D721Med (cell line): ENCODE measurements at regions not wholly inside any gene's neighbourhood (a gene's known extent, or its start where the extent isn't known, plus 50 kb on each side); places are given as distances from the start of the nearest gene placed in this dataset.

Experiments
- DNase-seq: peaks from one replicate; pipeline ENCODE4 v3.0.0; 2011; ENCODE audit warnings: low spot score; ENCODE audit not compliant: insufficient read length
- FAIRE-seq: peaks from 2 replicates; lab custom pipeline; 2011; peaks lifted over from hg19 to GRCh38; lab: Jason Lieb, UNC
- TF ChIP-seq, protein P1 (sequence below): IDR thresholded peaks from 2 replicates; pipeline ENCODE4 v1.5.1; 2012; ENCODE audit warnings: mild to moderate bottlenecking, control low read depth; ENCODE audit not compliant: insufficient read depth; ENCODE audit errors: missing control alignments

GRCh38 chr4:95625020-95625419 is 76.2 kb upstream of the UNC5C start:
- FAIRE-seq, result no peak

DNA sequence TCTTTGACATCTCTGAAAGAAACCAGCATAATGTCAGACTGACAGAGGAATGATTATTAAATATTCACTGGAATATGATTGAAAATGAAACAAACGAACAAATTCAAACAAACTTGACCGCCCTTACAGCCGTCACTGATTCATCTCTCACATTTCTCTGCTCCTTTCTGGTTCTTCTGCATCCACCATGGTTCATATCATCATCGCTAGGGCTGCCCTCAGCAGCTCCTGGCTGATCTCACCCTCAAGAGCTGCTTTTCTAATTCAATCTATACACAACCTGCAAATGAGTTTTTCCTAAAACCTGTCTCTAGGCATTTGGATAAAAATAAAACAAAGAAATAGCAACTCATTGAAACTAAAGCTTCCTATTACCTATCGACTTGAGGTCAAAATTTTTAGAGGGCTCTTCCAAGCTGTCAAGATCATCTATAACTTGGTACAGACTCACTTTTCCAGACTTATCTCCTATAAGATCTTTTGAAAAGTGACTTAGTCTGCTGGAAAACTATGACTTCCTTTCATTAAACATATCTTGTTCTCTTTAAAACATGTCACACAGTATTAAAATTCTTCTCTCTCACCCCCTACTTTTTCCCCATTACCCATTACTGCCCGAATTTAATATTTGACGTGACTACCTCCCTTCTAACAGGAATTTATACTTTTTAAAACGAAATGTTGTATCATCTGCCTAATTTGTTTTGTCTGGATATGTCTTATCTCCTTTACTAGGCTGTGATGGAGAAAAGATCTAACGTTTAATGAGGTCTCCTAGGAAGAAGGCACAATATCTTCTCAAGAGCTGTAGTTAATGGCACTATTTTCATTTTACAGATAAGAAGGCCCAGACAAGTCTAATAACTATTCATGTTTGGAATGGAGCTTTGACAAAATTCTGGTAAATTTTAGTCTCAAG is 71.0 kb upstream of the UNC5C start:
- DNase-seq, result no peak
- no peak for FAIRE-seq
- TF ChIP-seq, protein P1, sequence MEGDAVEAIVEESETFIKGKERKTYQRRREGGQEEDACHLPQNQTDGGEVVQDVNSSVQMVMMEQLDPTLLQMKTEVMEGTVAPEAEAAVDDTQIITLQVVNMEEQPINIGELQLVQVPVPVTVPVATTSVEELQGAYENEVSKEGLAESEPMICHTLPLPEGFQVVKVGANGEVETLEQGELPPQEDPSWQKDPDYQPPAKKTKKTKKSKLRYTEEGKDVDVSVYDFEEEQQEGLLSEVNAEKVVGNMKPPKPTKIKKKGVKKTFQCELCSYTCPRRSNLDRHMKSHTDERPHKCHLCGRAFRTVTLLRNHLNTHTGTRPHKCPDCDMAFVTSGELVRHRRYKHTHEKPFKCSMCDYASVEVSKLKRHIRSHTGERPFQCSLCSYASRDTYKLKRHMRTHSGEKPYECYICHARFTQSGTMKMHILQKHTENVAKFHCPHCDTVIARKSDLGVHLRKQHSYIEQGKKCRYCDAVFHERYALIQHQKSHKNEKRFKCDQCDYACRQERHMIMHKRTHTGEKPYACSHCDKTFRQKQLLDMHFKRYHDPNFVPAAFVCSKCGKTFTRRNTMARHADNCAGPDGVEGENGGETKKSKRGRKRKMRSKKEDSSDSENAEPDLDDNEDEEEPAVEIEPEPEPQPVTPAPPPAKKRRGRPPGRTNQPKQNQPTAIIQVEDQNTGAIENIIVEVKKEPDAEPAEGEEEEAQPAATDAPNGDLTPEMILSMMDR, result no peak

More at GRCh38 chr4:95625020-95625419, 76.2 kb upstream of the UNC5C start:
- DNase-seq, result no peak
- TF ChIP-seq, protein P1, result no peak

GRCh38 chr4:95614684-95615205 is 66.0 kb upstream of the UNC5C start:
- FAIRE-seq (no peak), DNase-seq (no peak)
- TF ChIP-seq, protein P1, result no peak

DNA sequence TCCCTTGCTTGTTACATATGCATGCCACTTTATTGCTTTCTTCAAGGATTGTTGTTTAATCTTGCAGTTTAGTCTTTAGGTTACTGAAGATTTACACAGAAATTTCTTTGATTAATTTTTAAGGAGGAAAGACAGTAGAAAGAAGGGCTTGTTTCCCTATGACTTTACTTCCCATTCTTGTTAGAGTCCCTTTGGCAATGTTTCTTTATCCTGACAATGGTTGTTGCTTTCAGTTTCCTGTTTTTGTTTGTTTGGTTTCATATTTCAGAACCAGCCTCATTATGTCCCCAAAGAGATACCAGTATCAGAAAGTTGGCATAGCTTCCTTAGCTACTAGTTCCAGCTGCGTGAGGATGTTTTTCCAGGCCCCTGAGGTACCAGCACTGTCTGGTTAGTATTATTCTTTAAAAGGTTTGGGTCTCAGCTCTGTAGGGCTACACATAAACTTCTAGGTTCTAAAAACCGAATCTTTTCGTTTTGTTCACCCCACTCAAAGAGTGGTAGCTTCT is 61.3 kb upstream of the UNC5C start:
- TF ChIP-seq, protein P1, result no peak
- no peak for DNase-seq
- FAIRE-seq, result no peak

DNA sequence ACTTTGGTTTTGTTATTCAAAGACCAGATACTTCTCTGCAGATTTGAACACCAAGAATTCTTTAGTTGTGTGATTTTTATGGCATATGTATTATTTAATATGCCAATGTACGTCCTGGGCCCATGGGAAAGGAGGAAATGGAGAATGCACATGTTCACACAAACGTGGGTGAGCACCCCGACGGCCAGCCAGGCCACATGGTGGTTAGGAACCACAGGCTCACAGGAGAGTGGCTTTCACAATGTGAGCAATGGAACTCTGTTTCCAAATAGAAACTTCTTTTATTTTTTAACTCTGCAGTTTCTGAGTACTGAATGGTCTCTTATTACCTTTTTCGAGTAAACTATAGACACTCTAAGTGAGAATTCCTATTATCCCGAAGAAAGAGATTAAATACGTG is 58.0 kb upstream of the UNC5C start:
- TF ChIP-seq, protein P1, result no peak
- FAIRE-seq (no peak), DNase-seq (no peak)

DNA sequence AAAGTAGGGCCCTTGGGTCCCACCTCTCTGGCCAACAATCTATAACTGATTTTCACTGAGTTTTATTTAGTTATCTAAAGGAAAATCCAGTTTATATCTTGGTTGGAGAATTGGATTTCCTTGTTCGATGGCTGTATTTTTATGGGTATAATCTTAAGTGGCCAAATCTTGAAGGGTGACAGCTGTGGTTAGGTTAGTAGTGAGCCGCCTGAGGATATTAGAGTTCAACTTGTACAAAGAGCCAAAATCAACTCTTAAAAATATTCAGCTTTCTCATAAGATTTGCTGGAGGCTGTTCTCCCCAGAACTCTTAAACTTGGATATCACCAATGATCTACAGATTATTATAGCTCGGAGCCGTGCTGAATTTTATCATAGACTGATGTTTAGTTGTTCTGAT is 54.6 kb upstream of the UNC5C start:
- TF ChIP-seq, protein P1, result no peak
- FAIRE-seq (no peak), DNase-seq (no peak)
